Astrocyte (in vitro differentiated cells and primary cell): ENCODE measurements at regions not wholly inside any gene's neighbourhood (a gene's known extent, or its start where the extent isn't known, plus 50 kb on each side); places are given as distances from the start of the nearest gene placed in this dataset.

Experiments
- DNase-seq: peaks from one replicate; pipeline ENCODE4 v3.0.0-alpha.2; 2010; ENCODE audit warnings: low read depth
- FAIRE-seq: peaks from 2 replicates; lab custom pipeline; 2011; peaks lifted over from hg19 to GRCh38; lab: Jason Lieb, UNC
- H2AFZ ChIP-seq: 2 replicates; pipeline ENCODE4 v1.6.0; 2012; ENCODE audit warnings: low read depth, low read length, inconsistent platforms
- H3K27ac ChIP-seq: 2 replicates; pipeline ENCODE4 v1.5.1; 2011; ENCODE audit warnings: low read depth, low read length, inconsistent platforms
- H3K27me3 ChIP-seq: 2 replicates; pipeline ENCODE4 v1.6.0; 2011; ENCODE audit warnings: low read length, inconsistent platforms; ENCODE audit not compliant: insufficient read depth
- H3K36me3 ChIP-seq: 2 replicates; pipeline ENCODE4 v1.5.1; 2011; ENCODE audit warnings: low read length, inconsistent platforms; ENCODE audit not compliant: insufficient read depth
- H3K4me1 ChIP-seq: 2 replicates; pipeline ENCODE4 v1.5.1; 2011; ENCODE audit warnings: low read length, inconsistent platforms; ENCODE audit not compliant: insufficient read depth
- H3K4me2 ChIP-seq: 2 replicates; pipeline ENCODE4 v1.6.0; 2012; ENCODE audit warnings: low read length, inconsistent platforms
- H3K4me3 ChIP-seq: 2 replicates; pipeline ENCODE4 v1.5.1; 2011; ENCODE audit warnings: low read depth, mild to moderate bottlenecking, low read length, inconsistent platforms; ENCODE audit not compliant: insufficient read depth
- H3K79me2 ChIP-seq: 2 replicates; pipeline ENCODE4 v1.6.0; 2012; ENCODE audit warnings: mild to moderate bottlenecking, low read length, inconsistent platforms; ENCODE audit not compliant: insufficient read depth
- H3K9ac ChIP-seq: 2 replicates; pipeline ENCODE4 v1.6.0; 2012; ENCODE audit warnings: mild to moderate bottlenecking, low read length, inconsistent platforms
- H3K9me3 ChIP-seq: 2 replicates; pipeline ENCODE4 v1.5.1; 2012; ENCODE audit warnings: low read depth, mild to moderate bottlenecking, low read length, inconsistent platforms; ENCODE audit not compliant: insufficient read depth
- H4K20me1 ChIP-seq: 2 replicates; pipeline ENCODE4 v1.6.0; 2012; ENCODE audit warnings: low read length, inconsistent platforms; ENCODE audit not compliant: insufficient read depth
- H3K27ac Mint-ChIP-seq: one replicate; pipeline ENCODE4 v1.8.0; 2021; ENCODE audit warnings: mild to moderate bottlenecking, mixed read lengths; ENCODE audit not compliant: unreplicated experiment
- H3K27me3 Mint-ChIP-seq: one replicate; pipeline ENCODE4 v1.8.0; 2021; ENCODE audit warnings: low read depth, mixed read lengths; ENCODE audit not compliant: unreplicated experiment
- H3K36me3 Mint-ChIP-seq: one replicate; pipeline ENCODE4 v1.8.0; 2021; ENCODE audit warnings: low read depth, mixed read lengths; ENCODE audit not compliant: unreplicated experiment
- H3K4me1 Mint-ChIP-seq: one replicate; pipeline ENCODE4 v1.8.0; 2021; ENCODE audit warnings: low read depth, mixed read lengths; ENCODE audit not compliant: unreplicated experiment
- H3K4me3 Mint-ChIP-seq: one replicate; pipeline ENCODE4 v1.8.0; 2021; ENCODE audit warnings: mild to moderate bottlenecking, moderate library complexity, mixed read lengths; ENCODE audit not compliant: unreplicated experiment
- H3K9me3 Mint-ChIP-seq: one replicate; pipeline ENCODE4 v1.8.0; 2021; ENCODE audit warnings: mild to moderate bottlenecking, mixed read lengths; ENCODE audit not compliant: unreplicated experiment
- EZH2 ChIP-seq: IDR thresholded peaks from 2 replicates; pipeline ENCODE4 v1.6.1; 2012; ENCODE audit warnings: mild to moderate bottlenecking, low read length, inconsistent platforms; ENCODE audit not compliant: insufficient read depth
- TF ChIP-seq, protein P1 (sequence below): IDR thresholded peaks from 2 replicates; pipeline ENCODE4 v1.5.1; 2011; ENCODE audit warnings: low read depth, mild to moderate bottlenecking, inconsistent platforms, low read length, moderate library complexity; ENCODE audit not compliant: insufficient read depth

DNA sequence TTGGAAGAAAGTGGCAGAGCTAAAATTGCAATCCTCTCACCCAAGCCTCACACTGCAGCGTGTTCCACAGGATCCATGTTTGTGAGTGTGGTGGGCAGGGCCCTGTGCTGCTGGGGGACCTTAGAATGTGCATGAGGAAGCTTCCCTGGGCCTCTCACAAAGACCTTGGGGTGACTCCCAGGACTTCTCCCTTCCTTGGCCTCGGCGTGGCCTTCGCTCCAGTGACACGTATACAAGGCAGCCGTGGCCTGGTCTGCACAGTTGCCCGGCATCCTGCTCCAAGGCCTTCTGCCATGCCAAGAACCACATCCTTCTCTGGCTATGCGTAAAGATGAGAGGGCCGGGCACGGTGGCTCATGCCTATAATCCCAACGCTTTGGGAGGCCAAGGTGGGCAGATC lies 196.4 kb downstream of the UACA start:
- no peak for FAIRE-seq
- peaks cover 8% of the 10 kb centered on the region for H3K4me1 Mint-ChIP-seq
- TF ChIP-seq, protein P1, sequence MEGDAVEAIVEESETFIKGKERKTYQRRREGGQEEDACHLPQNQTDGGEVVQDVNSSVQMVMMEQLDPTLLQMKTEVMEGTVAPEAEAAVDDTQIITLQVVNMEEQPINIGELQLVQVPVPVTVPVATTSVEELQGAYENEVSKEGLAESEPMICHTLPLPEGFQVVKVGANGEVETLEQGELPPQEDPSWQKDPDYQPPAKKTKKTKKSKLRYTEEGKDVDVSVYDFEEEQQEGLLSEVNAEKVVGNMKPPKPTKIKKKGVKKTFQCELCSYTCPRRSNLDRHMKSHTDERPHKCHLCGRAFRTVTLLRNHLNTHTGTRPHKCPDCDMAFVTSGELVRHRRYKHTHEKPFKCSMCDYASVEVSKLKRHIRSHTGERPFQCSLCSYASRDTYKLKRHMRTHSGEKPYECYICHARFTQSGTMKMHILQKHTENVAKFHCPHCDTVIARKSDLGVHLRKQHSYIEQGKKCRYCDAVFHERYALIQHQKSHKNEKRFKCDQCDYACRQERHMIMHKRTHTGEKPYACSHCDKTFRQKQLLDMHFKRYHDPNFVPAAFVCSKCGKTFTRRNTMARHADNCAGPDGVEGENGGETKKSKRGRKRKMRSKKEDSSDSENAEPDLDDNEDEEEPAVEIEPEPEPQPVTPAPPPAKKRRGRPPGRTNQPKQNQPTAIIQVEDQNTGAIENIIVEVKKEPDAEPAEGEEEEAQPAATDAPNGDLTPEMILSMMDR: no peak
- no peak for TF ChIP-seq EZH2
- Histone ChIP-seq H3K27me3 (peaks cover 2% of the 10 kb centered on the region), H3K27ac (no peak overlapping the region), H4K20me1 (no peaks in the 10 kb centered on the region), H3K4me2 (no peak overlapping the region), H2AFZ (no peak overlapping the region), H3K36me3 (no peaks in the 10 kb centered on the region), H3K79me2 (no peaks in the 10 kb centered on the region), H3K4me1 (no peaks in the 10 kb centered on the region), H3K9ac (no peak overlapping the region), H3K9me3 (no peaks in the 10 kb centered on the region), H3K4me3 (no peak overlapping the region)
- DNase-seq: no peak
- peaks cover 31% of the 10 kb centered on the region for H3K27me3 Mint-ChIP-seq
- H3K27ac Mint-ChIP-seq: no peak overlapping the region
- H3K4me3 Mint-ChIP-seq: no peak overlapping the region
- H3K9me3 Mint-ChIP-seq: peaks cover 4% of the 10 kb centered on the region
- H3K36me3 Mint-ChIP-seq: peaks cover 2% of the 10 kb centered on the region

DNA sequence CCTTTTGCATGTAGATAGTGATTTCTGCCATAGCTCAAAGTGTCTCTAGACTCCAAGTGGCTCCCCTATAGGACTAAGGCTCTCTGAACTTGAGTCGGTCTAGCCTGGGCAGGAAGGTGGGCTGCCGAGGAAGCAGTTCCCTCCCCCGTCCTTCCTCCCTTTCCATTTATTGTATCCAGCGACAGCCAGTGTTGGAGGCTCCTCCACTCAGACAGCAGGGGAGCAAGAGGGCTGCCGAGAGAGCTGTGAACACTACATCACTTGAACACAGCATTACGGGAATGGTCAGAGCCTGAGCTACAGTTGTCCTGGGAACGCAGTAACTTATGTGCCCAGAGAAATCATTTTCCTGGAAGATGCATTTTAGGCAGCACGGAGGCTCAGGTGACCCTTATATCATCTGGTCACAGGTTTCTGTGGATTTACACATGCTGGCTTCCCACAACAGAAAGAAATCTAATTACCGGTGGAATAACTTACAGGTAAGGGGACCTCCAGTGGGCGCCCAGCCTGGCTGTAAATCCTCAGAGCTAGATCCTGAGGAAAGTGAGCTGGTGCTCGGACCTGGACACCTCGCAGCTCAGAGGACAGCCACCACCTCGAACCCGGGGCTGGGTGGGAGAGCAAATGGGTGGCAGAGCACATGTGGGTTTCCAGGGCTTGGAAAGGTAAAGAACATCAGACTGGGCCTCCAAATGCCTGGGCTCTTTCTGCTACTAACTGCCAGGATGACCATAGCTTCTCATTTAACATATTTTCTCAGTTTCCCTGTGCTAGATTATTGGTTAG lies 197.1 kb downstream of the UACA start:
- no peaks in the 10 kb centered on the region for H3K4me1 ChIP-seq
- TF ChIP-seq, protein P1: no peak
- TF ChIP-seq EZH2: no peak
- no peak overlapping the region for H2AFZ ChIP-seq
- Mint-ChIP-seq H3K4me1 (peaks cover 8% of the 10 kb centered on the region), H3K9me3 (no peaks in the 10 kb centered on the region), H3K36me3 (no peaks in the 10 kb centered on the region), H3K27me3 (peaks cover 33% of the 10 kb centered on the region), H3K4me3 (no peak overlapping the region), H3K27ac (no peak overlapping the region)
- no peak for FAIRE-seq
- H3K4me3 ChIP-seq: no peak overlapping the region
- H3K79me2 ChIP-seq: no peaks in the 10 kb centered on the region
- H3K27me3 ChIP-seq: peaks cover 5% of the 10 kb centered on the region
- H3K4me2 ChIP-seq: no peak overlapping the region
- no peak overlapping the region for H3K27ac ChIP-seq
- no peaks in the 10 kb centered on the region for H3K9me3 ChIP-seq
- DNase-seq: no peak
- H3K9ac ChIP-seq: no peak overlapping the region
- H3K36me3 ChIP-seq: no peaks in the 10 kb centered on the region
- no peaks in the 10 kb centered on the region for H4K20me1 ChIP-seq

DNA sequence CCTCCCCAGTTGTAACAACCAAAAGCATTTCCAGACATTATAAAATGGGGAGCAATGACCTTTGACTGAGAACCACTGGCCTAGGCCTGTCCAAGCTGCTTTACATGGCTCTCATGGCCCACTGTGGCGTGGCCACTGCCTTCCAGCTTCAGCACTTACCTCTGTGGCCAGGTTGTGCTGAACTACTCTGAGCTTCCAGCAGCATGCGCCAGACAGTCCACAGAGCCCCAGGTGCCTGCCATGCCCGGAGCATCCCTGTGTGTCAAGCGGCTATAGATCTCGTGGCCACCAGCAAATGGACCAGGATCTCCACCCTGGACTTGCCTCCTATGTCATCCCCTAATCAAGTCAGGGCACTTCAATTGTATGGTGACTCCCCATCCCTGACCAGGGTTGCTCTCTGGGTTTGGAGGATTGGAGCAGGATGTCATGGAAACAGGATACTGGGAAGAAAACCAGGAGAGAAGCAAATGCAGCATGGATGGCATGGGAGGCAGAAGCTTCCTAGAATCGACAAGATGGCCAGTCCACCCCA lies 199.7 kb downstream of the UACA start:
- DNase-seq (no peak), FAIRE-seq (no peak)
- H3K4me2 ChIP-seq: no peak overlapping the region
- Mint-ChIP-seq H3K27me3 (peaks cover 35% of the 10 kb centered on the region), H3K27ac (no peak overlapping the region), H3K9me3 (no peaks in the 10 kb centered on the region), H3K4me3 (no peak overlapping the region), H3K4me1 (peaks cover 5% of the 10 kb centered on the region), H3K36me3 (no peaks in the 10 kb centered on the region)
- no peak overlapping the region for H3K9ac ChIP-seq
- H3K4me3 ChIP-seq: no peak overlapping the region
- peaks cover 14% of the 10 kb centered on the region for H3K27me3 ChIP-seq
- H3K79me2 ChIP-seq: no peaks in the 10 kb centered on the region
- H3K36me3 ChIP-seq: no peaks in the 10 kb centered on the region
- H3K27ac ChIP-seq: no peak overlapping the region
- H2AFZ ChIP-seq: no peak overlapping the region
- H3K9me3 ChIP-seq: no peaks in the 10 kb centered on the region
- no peaks in the 10 kb centered on the region for H3K4me1 ChIP-seq
- H4K20me1 ChIP-seq: peaks cover under 1% of the 10 kb centered on the region
- TF ChIP-seq EZH2: no peak
- TF ChIP-seq, protein P1: no peak
